ENCODE measurements at regions not wholly inside any gene's neighbourhood (a gene's known extent, or its start where the extent isn't known, plus 50 kb on each side); places are given as distances from the start of the nearest gene placed in this dataset.

GRCh38 chr14:53851394-53852090, 105.1 kb downstream of the BMP4 start:
- H3K4me3 ChIP-seq (replicated peaks in 1 of 2; ENCODE audit: low read depth in 2 of 2, low read length in 2 of 2) = no peak overlapping the region
- TF ChIP-seq CTCF (IDR thresholded peaks at IDR 0.05; ENCODE audit: low read depth, low read length) = no peak
- DNase-seq (ENCODE audit: low read depth in 2 of 2) = peak in 1 of 2 donors; percentile 20

GRCh38 chr14:53850714-53851296, 105.8 kb downstream of the BMP4 start:
- no peak overlapping the region for H3K4me3 ChIP-seq (replicated peaks in 1 of 2; ENCODE audit: low read depth in 2 of 2, low read length in 2 of 2)
- no peak for TF ChIP-seq CTCF (IDR thresholded peaks at IDR 0.05; ENCODE audit: low read depth, low read length)
- peak; percentile 59 to 68 for DNase-seq (ENCODE audit: low read depth in 2 of 2)

- no peak overlapping the region for H3K4me3 ChIP-seq (replicated peaks in 1 of 2; ENCODE audit: low read depth in 2 of 2, low read length in 2 of 2)
- TF ChIP-seq CTCF (IDR thresholded peaks at IDR 0.05; ENCODE audit: low read depth, low read length) = no peak
- DNase-seq (ENCODE audit: low read depth in 2 of 2) = no peak
Observed at GRCh38 chr14:53849549-53849948, 107.1 kb downstream of the BMP4 start.

- H3K4me3 ChIP-seq (replicated peaks in 1 of 2; ENCODE audit: low read depth in 2 of 2, low read length in 2 of 2) = no peak overlapping the region
- no peak for DNase-seq (ENCODE audit: low read depth in 2 of 2)
- no peak for TF ChIP-seq CTCF (IDR thresholded peaks at IDR 0.05; ENCODE audit: low read depth, low read length)
Observed at GRCh38 chr14:53848854-53849253, 107.8 kb downstream of the BMP4 start.

GRCh38 chr14:53847881-53848280, 108.7 kb downstream of the BMP4 start:
- H3K4me3 ChIP-seq (replicated peaks in 1 of 2; ENCODE audit: low read depth in 2 of 2, low read length in 2 of 2) = no peak overlapping the region
- TF ChIP-seq CTCF (IDR thresholded peaks at IDR 0.05; ENCODE audit: low read depth, low read length) = no peak
- no peak for DNase-seq (ENCODE audit: low read depth in 2 of 2)

- TF ChIP-seq CTCF (IDR thresholded peaks at IDR 0.05; ENCODE audit: low read depth, low read length) = no peak
- no peak for DNase-seq (ENCODE audit: low read depth in 2 of 2)
- H3K4me3 ChIP-seq (replicated peaks in 1 of 2; ENCODE audit: low read depth in 2 of 2, low read length in 2 of 2) = no peak overlapping the region
Observed at GRCh38 chr14:53847057-53847456, 109.6 kb downstream of the BMP4 start.
